Glutamatergic neuron (in vitro differentiated cells): ENCODE measurements at regions not wholly inside any gene's neighbourhood (a gene's known extent, or its start where the extent isn't known, plus 50 kb on each side); places are given as distances from the start of the nearest gene placed in this dataset.

Source experiments
- DNase-seq: peaks from one replicate; pipeline ENCODE4 v3.0.0; 2022
- H3K27ac Mint-ChIP-seq: one replicate; pipeline ENCODE4 v1.8.0; 2020; ENCODE audit warnings: mild to moderate bottlenecking, mixed read lengths, inconsistent platforms; ENCODE audit not compliant: unreplicated experiment
- H3K27me3 Mint-ChIP-seq: one replicate; pipeline ENCODE4 v1.8.0; 2020; ENCODE audit warnings: mild to moderate bottlenecking, moderate library complexity, mixed read lengths, inconsistent platforms; ENCODE audit not compliant: unreplicated experiment
- H3K36me3 Mint-ChIP-seq: one replicate; pipeline ENCODE4 v1.8.0; 2020; ENCODE audit warnings: mild to moderate bottlenecking, mixed read lengths, inconsistent platforms; ENCODE audit not compliant: unreplicated experiment
- H3K4me1 Mint-ChIP-seq: one replicate; pipeline ENCODE4 v1.8.0; 2020; ENCODE audit warnings: mild to moderate bottlenecking, low read depth, mixed read lengths, inconsistent platforms; ENCODE audit not compliant: unreplicated experiment
- H3K4me3 Mint-ChIP-seq: one replicate; pipeline ENCODE4 v1.8.0; 2020; ENCODE audit warnings: mild to moderate bottlenecking, mixed read lengths, inconsistent platforms; ENCODE audit not compliant: unreplicated experiment
- H3K9me3 Mint-ChIP-seq: one replicate; pipeline ENCODE4 v1.8.0; 2020; ENCODE audit warnings: mild to moderate bottlenecking, moderate library complexity, mixed read lengths, inconsistent platforms; ENCODE audit not compliant: unreplicated experiment
- TF ChIP-seq, protein P1 (sequence below): fragments of 200-600 bp; sonication (generic); IDR thresholded peaks from one replicate; pipeline ENCODE4 v1.5.0; 2021; ENCODE audit not compliant: partially characterized antibody, unreplicated experiment

DNA sequence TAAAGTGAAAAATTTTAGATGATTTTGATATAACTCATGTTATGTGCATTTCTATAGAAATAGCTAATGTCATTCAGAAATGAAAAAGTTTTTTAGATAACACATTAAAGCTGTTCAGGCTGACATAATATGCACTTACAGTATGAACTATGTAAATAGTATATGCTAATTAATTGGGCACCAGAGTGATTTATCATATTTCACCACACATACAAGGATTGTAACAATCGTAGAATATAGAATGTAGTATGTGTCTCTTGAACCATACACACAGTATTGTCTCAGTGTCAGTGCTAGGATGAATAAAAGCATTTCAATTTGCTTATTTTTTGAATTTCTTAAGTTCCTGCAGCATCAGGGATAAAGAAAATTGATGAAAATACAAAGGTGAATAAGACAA is 710.0 kb downstream of the OTOL1 start:
- TF ChIP-seq, protein P1, sequence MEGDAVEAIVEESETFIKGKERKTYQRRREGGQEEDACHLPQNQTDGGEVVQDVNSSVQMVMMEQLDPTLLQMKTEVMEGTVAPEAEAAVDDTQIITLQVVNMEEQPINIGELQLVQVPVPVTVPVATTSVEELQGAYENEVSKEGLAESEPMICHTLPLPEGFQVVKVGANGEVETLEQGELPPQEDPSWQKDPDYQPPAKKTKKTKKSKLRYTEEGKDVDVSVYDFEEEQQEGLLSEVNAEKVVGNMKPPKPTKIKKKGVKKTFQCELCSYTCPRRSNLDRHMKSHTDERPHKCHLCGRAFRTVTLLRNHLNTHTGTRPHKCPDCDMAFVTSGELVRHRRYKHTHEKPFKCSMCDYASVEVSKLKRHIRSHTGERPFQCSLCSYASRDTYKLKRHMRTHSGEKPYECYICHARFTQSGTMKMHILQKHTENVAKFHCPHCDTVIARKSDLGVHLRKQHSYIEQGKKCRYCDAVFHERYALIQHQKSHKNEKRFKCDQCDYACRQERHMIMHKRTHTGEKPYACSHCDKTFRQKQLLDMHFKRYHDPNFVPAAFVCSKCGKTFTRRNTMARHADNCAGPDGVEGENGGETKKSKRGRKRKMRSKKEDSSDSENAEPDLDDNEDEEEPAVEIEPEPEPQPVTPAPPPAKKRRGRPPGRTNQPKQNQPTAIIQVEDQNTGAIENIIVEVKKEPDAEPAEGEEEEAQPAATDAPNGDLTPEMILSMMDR: no peak
- H3K4me3 Mint-ChIP-seq: no peak overlapping the region
- H3K36me3 Mint-ChIP-seq: no peaks in the 10 kb centered on the region
- no peaks in the 10 kb centered on the region for H3K27me3 Mint-ChIP-seq
- no peak for DNase-seq
- no peaks in the 10 kb centered on the region for H3K4me1 Mint-ChIP-seq
- no peak overlapping the region for H3K27ac Mint-ChIP-seq
- no peaks in the 10 kb centered on the region for H3K9me3 Mint-ChIP-seq

DNA sequence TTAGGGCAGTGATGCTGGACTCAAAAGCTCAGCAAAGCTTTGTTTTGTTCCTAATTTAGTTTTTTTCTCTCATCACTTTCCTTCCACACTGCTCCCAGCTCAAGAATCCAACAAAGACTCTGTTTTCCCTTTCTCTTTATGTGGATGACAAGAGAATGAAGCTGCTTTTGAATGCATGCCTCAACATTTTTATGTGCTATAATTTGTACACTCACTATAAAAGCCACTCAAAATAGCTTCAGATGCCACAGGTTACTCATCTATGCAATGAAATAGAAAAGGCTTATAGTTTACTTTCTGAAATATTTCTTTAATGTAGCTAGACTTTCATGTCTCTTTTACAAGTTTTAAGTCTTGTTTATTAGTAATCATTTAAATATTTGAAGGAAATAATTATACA is 714.9 kb downstream of the OTOL1 start:
- Mint-ChIP-seq H3K36me3 (no peaks in the 10 kb centered on the region), H3K27ac (no peak overlapping the region)

DNA sequence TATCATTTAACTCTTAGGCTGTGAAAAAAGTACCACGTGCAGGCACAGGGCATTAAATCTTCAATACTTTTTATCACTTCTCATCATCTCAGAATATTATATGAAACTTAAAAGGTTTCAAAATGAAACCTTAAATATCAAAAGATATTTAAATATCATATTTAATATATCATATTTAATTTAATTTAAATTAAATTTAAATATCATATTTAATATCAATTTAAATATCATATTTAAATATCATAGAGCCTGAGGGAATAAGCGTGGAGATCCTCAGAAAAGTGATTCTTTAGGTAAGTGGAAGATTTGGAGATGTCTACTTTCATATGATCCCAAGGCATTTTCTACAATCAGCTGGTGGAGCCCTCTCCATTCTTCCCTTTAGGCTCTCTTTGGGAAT is 716.6 kb downstream of the OTOL1 start:
- H3K27me3 Mint-ChIP-seq: no peaks in the 10 kb centered on the region
- no peak overlapping the region for H3K4me3 Mint-ChIP-seq
- no peak for DNase-seq
- H3K27ac Mint-ChIP-seq: no peak overlapping the region
- H3K4me1 Mint-ChIP-seq: no peaks in the 10 kb centered on the region
- H3K9me3 Mint-ChIP-seq: no peaks in the 10 kb centered on the region
- no peaks in the 10 kb centered on the region for H3K36me3 Mint-ChIP-seq
- TF ChIP-seq, protein P1: no peak

More for the DNA sequence above, 714.9 kb downstream of the OTOL1 start:
- H3K9me3 Mint-ChIP-seq: no peaks in the 10 kb centered on the region
- no peak for DNase-seq
- H3K4me1 Mint-ChIP-seq: no peaks in the 10 kb centered on the region
- no peak overlapping the region for H3K4me3 Mint-ChIP-seq
- no peaks in the 10 kb centered on the region for H3K27me3 Mint-ChIP-seq
- TF ChIP-seq, protein P1: no peak

DNA sequence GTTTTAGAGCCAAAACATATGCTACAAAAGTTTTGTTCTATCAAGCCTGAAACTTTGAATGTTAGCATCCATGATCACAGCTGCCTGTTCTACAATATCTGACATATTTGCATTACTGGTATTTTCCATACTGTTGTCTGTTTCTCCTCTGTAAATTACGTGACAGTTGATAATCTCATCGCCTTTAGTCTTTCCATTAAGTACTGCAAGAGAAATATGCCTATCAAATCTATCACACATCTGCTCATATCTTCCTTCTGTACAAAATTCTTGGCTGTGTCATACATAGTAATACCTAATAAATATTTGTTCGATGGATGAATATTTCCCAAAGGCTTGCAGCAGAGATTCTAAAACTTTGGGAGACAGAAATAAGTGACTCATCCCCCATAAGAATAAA is 717.3 kb downstream of the OTOL1 start:
- DNase-seq: no peak
- no peaks in the 10 kb centered on the region for H3K9me3 Mint-ChIP-seq
- no peaks in the 10 kb centered on the region for H3K36me3 Mint-ChIP-seq
- TF ChIP-seq, protein P1: no peak
- H3K27me3 Mint-ChIP-seq: no peaks in the 10 kb centered on the region
- no peak overlapping the region for H3K27ac Mint-ChIP-seq
- H3K4me1 Mint-ChIP-seq: no peaks in the 10 kb centered on the region
- H3K4me3 Mint-ChIP-seq: no peak overlapping the region

DNA sequence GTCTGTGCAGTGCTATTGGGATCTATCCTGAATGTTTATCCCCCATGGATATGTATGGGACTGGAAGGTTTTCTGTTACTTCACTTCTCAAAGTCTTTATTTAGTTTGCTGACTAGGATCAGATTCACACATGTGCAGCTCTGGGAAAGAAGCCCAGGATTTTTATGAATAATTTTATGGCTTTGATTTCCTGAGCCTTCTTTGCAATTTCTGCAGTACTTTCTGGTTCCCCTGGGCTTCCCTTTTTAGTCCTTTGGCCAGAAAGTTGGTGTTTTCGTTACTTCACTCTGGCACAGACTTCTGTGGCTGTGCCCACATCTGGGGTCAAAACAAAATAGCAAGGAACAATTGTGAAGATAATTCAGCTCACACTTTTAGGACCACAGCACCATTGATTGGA is 721.0 kb downstream of the OTOL1 start:
- TF ChIP-seq, protein P1: no peak
- no peak for DNase-seq
- Mint-ChIP-seq H3K27ac (no peak overlapping the region), H3K36me3 (no peaks in the 10 kb centered on the region), H3K4me1 (no peaks in the 10 kb centered on the region), H3K4me3 (no peak overlapping the region), H3K27me3 (no peaks in the 10 kb centered on the region), H3K9me3 (no peaks in the 10 kb centered on the region)
